ENCODE measurements at regions not wholly inside any gene's neighbourhood (a gene's known extent, or its start where the extent isn't known, plus 50 kb on each side); places are given as distances from the start of the nearest gene placed in this dataset.

DNA sequence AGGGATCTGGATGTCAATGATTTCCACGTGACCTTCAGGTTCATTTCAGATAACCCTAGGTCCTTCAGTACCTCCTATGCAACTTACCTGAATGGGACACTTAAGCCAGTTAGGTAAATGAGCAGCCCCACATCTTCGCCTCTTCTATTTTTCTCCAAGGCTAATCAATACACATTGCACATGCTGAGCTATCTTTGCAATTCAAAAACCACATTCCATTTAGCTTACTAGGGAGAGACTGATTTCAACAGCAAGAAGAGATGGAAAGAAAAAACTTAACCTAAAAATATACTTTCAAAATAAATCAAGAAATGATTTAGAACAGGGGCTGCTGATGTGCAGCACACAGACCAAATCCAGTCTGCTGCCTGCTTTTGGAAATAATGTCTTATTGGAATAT lies 81.8 kb upstream of the CDCA7L start:
- no peak overlapping the region for H3K4me3 Mint-ChIP-seq
- H3K27me3 Mint-ChIP-seq = peaks cover 8% of the 10 kb centered on the region
- peaks cover 1% of the 10 kb centered on the region for H3K9me3 Mint-ChIP-seq
- H3K36me3 Mint-ChIP-seq = no peaks in the 10 kb centered on the region
- H3K4me1 Mint-ChIP-seq = no peaks in the 10 kb centered on the region
- H3K27ac Mint-ChIP-seq = no peak overlapping the region
- DNase-seq (ENCODE audit: low spot score in 2 of 2) = no peak
- ATAC-seq (ENCODE audit: low read depth) = no peak

DNA sequence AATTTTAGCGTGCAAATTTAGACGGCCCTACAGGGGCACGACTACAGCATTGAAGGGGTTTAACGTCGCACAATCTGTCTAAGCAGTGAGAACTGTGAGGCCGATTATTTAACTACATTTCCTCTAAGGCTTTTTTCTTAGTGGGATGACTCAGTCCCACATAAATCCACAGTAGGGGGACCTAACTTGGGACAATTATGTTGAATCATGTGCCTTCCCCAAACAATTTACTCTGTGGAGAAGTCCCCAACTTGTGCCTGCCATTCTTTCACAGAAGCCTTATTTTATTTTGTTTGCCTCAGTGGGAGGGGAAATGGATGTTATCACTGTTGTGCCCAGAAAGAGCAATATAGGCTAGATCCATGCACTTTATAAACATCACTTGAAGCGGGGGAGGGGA lies 80.3 kb upstream of the CDCA7L start:
- Mint-ChIP-seq H3K4me1 (no peaks in the 10 kb centered on the region), H3K4me3 (no peak overlapping the region), H3K36me3 (no peaks in the 10 kb centered on the region), H3K27ac (no peak overlapping the region), H3K9me3 (peaks cover 1% of the 10 kb centered on the region), H3K27me3 (peaks cover 8% of the 10 kb centered on the region)
- DNase-seq (ENCODE audit: low spot score in 2 of 2) (no peak), ATAC-seq (ENCODE audit: low read depth) (no peak)

DNA sequence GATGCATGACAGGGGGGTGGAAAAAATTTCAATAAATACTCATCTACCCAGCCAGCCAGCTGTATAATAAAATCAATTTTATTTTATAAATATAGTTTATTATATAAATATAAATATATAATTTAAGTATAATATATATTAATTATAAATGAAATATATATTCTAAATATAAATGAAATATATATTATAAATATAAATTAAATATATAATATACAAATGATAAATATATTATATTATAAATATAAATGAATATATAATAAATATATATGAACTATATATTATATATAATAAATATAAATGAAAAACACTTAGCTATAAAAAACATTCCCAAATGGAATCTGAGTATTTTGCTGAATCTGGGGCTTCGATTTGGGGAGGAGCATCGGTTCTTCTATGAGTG lies 79.4 kb upstream of the CDCA7L start:
- Mint-ChIP-seq H3K27me3 (peaks cover 8% of the 10 kb centered on the region), H3K4me3 (no peak overlapping the region), H3K9me3 (peaks cover 1% of the 10 kb centered on the region), H3K4me1 (no peaks in the 10 kb centered on the region), H3K27ac (no peak overlapping the region), H3K36me3 (no peaks in the 10 kb centered on the region)
- ATAC-seq (ENCODE audit: low read depth) = no peak
- no peak for DNase-seq (ENCODE audit: low spot score in 2 of 2)

DNA sequence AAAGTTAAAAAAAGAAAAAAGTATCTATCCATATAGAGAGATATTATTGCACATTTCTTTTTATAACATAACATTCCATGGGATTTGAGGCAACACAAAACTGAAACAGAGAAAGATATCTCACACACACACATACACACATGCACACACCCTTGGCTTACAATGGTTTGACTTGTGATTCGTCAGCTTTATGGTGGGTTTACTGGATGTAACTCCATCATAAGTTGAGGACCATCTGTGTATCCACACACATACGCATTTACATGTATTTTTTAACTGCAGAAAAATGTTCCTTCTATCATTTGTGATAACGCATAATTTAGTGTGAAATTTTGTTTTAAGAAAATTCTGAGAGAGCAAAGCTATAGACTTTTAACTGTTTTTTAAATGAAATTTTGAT lies 74.2 kb upstream of the CDCA7L start:
- Mint-ChIP-seq H3K4me3 (no peak overlapping the region), H3K4me1 (no peaks in the 10 kb centered on the region), H3K36me3 (no peaks in the 10 kb centered on the region), H3K27ac (no peak overlapping the region), H3K27me3 (peaks cover 19% of the 10 kb centered on the region), H3K9me3 (peaks cover 1% of the 10 kb centered on the region)
- DNase-seq (ENCODE audit: low spot score in 2 of 2) = no peak
- no peak for ATAC-seq (ENCODE audit: low read depth)

DNA sequence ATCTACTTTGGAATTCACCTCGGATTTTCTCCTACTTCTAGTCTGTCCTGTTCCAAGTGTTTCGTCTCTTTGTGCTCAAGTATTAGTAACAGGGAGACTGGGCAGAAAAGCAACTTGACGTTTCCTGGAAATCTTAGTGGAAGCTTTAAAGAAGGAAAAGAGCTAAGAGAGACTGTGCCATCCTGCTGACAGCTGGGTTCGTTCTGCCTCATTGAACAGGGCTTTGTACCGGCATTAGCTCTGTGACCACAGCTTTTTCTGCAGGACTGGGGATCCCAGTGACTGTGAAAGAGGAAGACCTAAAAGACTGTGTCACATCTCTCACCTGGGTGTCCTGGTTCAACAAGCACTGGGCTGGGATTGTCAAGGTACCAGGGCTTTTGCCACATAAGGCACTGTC lies 70.8 kb upstream of the CDCA7L start:
- no peaks in the 10 kb centered on the region for H3K9me3 Mint-ChIP-seq
- no peak overlapping the region for H3K4me3 Mint-ChIP-seq
- ATAC-seq (ENCODE audit: low read depth) (peak; percentile 63), DNase-seq (ENCODE audit: low spot score in 2 of 2) (no peak)
- H3K27me3 Mint-ChIP-seq = peaks cover 13% of the 10 kb centered on the region
- no peaks in the 10 kb centered on the region for H3K36me3 Mint-ChIP-seq
- no peaks in the 10 kb centered on the region for H3K4me1 Mint-ChIP-seq
- H3K27ac Mint-ChIP-seq = no peak overlapping the region

DNA sequence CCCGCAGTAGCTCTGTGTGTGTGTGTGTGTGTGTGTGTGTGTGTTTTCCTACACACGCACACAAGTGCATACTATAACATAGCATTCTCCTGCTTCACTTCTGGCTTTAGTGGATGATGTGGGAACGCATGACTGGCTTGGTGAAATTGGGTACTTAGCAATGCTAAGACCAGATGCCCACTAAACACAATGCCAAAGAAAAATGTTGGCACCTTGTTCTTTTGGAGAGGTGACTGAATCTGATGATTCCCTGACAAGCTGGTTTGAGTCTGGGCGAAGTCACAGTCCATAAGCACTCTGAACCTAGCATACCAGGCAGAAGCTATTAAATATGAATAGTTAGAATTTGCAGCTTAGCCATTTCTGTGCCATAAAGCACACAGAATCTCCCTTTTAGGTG lies 68.0 kb upstream of the CDCA7L start:
- no peaks in the 10 kb centered on the region for H3K36me3 Mint-ChIP-seq
- ATAC-seq (ENCODE audit: low read depth) = no peak
- no peak for DNase-seq (ENCODE audit: low spot score in 2 of 2)
- no peaks in the 10 kb centered on the region for H3K4me1 Mint-ChIP-seq
- no peak overlapping the region for H3K4me3 Mint-ChIP-seq
- no peak overlapping the region for H3K27ac Mint-ChIP-seq
- peaks cover 14% of the 10 kb centered on the region for H3K27me3 Mint-ChIP-seq
- no peaks in the 10 kb centered on the region for H3K9me3 Mint-ChIP-seq

DNA sequence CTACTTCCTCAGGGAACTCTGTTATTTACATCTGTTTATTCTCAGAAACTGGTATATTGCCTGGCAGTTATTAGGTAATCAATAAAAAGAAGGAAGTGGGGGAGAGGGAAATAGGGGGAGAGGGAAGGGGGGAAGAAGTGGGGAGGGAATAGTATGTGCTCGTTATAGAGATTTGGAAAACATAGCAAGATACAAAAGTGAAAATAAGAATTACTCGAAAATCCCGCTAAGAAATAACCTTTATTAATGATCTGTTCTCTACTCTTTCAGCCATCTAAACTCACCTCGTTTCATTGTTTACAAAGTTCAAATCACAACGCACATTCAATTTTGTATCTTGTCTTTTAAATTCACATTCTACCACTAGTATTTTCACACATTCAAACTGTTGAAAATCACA lies 63.0 kb upstream of the CDCA7L start:
- ATAC-seq (ENCODE audit: low read depth) (no peak), DNase-seq (ENCODE audit: low spot score in 2 of 2) (no peak)
- Mint-ChIP-seq H3K4me1 (no peaks in the 10 kb centered on the region), H3K27ac (no peak overlapping the region), H3K9me3 (no peaks in the 10 kb centered on the region), H3K4me3 (no peak overlapping the region), H3K36me3 (no peaks in the 10 kb centered on the region), H3K27me3 (peaks cover 6% of the 10 kb centered on the region)

DNA sequence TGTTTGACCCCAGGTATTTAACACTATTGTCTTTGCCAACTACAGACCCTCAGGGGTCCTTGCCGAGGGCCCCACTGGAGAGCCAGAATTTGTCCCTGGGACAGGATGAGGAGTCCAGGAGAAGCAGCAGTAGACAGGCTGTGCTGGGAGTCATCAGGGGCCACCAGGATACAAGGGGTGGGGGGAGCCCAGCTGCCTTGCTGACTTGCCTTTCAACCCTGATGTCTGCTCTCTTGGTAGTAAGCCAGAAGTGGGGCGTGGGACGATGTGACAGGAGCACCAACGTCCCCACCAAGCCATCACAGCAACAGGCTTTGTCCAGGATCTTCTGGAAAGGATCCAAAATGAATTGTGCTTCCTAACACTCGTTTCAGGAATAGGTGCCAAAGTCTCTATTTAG lies 62.4 kb upstream of the CDCA7L start:
- H3K36me3 Mint-ChIP-seq = no peaks in the 10 kb centered on the region
- DNase-seq (ENCODE audit: low spot score in 2 of 2) = no peak
- H3K4me3 Mint-ChIP-seq = no peak overlapping the region
- no peaks in the 10 kb centered on the region for H3K9me3 Mint-ChIP-seq
- H3K4me1 Mint-ChIP-seq = no peaks in the 10 kb centered on the region
- ATAC-seq (ENCODE audit: low read depth) = no peak
- peaks cover 6% of the 10 kb centered on the region for H3K27me3 Mint-ChIP-seq
- no peak overlapping the region for H3K27ac Mint-ChIP-seq

DNA sequence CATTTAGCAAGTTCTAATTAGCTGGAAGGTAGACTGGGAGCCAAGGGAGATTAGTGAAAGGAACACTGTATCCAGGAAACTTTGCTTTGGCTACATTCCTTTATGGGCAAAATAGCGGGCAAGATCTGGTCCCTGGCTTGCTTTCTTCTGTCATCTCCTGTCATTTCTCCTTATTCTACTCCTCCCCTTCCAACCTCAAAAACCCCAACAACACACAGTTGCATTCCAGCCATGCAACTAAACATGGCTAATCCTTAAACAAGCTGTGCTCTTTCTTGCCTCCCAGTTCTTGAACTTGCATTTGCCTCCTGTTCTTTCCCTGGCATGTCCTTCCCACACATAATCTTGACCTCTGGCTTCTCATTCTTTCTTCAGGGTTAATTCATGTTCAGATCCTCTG lies 59.5 kb upstream of the CDCA7L start:
- H3K4me3 Mint-ChIP-seq = no peak overlapping the region
- H3K27ac Mint-ChIP-seq = no peak overlapping the region
- peaks cover 6% of the 10 kb centered on the region for H3K27me3 Mint-ChIP-seq
- no peak for DNase-seq (ENCODE audit: low spot score in 2 of 2)
- no peaks in the 10 kb centered on the region for H3K9me3 Mint-ChIP-seq
- H3K36me3 Mint-ChIP-seq = no peaks in the 10 kb centered on the region
- H3K4me1 Mint-ChIP-seq = no peaks in the 10 kb centered on the region
- ATAC-seq (ENCODE audit: low read depth) = no peak

DNA sequence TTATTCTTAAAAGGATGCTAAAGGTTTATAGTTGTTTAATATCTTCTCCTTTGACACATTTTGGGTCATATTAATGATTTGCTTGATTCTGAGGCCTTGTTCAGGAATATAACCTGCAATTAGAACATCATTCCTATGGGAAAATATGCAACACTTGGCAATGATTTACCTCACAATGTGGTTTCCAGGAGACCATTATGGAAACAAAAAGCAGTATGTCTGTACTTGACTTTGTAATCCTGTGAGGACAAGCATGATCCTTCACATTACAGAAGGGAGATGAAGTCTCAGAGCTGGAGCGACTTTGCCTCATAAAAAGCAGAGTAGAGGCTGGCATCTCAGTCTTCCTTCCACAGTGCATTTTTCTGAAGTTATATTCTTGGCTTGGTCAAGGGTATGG lies 57.0 kb upstream of the CDCA7L start:
- Mint-ChIP-seq H3K4me1 (no peaks in the 10 kb centered on the region), H3K27me3 (peaks cover 3% of the 10 kb centered on the region), H3K9me3 (no peaks in the 10 kb centered on the region), H3K36me3 (no peaks in the 10 kb centered on the region), H3K4me3 (no peak overlapping the region), H3K27ac (no peak overlapping the region)
- no peak for DNase-seq (ENCODE audit: low spot score in 2 of 2)
- ATAC-seq (ENCODE audit: low read depth) = no peak

DNA sequence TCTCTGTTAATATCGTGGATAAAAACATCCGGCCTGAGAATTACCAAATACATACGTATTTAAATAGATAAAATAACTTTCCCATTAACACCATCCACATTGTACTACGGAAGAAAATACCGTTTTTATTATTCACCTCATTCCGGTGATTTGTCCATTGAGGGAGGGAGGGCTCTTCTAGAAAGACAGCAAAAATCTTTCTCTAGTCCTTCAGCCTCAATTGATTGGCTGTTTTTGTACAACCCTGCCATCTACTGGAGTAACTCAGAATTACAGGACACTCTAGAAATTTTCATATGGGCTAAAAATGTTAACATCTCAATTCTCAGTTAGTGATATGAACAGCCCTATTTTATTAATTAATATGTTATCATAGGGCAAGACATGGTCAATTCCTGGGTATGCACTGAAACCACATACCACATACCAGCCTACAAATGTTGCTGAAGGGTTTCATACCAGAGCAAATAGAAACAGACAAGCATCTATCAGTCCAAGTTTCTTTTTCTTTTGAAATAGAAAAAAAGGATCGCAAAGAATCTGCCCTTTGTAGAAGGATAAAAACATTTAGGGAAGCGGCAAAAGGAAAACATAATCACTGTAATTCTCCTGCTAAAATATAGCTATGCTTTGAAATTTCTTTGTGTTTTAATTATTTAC lies 55.8 kb upstream of the CDCA7L start:
- Mint-ChIP-seq H3K27me3 (peaks cover 3% of the 10 kb centered on the region), H3K9me3 (no peaks in the 10 kb centered on the region), H3K4me1 (no peaks in the 10 kb centered on the region), H3K27ac (no peak overlapping the region), H3K36me3 (no peaks in the 10 kb centered on the region), H3K4me3 (no peak overlapping the region)
- DNase-seq (ENCODE audit: low spot score in 2 of 2) (peak; percentile 48 to 72), ATAC-seq (ENCODE audit: low read depth) (peak; percentile 74)

DNA sequence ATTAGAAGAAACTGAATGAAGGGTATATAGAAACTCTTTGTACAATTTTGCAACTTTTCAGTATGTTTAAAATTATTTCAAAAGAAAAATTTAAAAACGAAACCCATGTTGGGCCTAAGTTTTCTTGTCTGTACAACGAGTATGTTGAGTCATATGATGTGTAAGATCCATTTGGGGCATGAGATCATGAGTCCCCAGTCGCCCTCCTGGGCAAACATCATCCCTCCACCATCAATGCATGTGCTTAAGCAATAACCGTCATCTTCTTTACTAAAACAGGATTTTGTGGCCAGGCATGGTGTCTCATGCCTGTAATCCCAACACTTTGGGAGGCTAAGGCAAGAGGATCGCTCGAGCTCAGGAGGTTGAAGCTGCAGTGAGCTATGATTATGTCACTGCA lies 54.2 kb upstream of the CDCA7L start:
- ATAC-seq (ENCODE audit: low read depth) = no peak
- Mint-ChIP-seq H3K27ac (no peak overlapping the region), H3K4me1 (no peaks in the 10 kb centered on the region), H3K9me3 (no peaks in the 10 kb centered on the region), H3K27me3 (peaks cover under 1% of the 10 kb centered on the region), H3K4me3 (no peak overlapping the region), H3K36me3 (no peaks in the 10 kb centered on the region)
- no peak for DNase-seq (ENCODE audit: low spot score in 2 of 2)

DNA sequence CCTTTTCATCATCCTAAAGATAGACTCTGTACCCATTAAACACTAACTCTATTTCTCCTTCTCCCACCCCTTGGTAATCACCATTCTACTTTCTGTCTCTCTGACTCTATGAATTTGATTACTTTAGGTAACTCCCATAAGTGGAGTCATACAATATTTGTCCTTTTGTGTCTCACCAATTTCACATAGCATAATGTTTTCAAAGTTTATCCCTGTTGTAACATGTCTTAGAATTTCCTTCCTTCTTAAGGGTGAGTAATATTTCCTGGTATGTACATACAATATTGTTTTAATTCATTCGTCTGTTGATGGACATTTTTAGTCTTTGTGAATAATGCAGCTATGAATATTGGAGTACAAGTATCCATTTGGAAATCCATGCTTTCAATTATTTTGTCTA lies 50.9 kb upstream of the CDCA7L start:
- peaks cover 2% of the 10 kb centered on the region for H3K27me3 Mint-ChIP-seq
- H3K36me3 Mint-ChIP-seq = no peaks in the 10 kb centered on the region
- H3K9me3 Mint-ChIP-seq = no peaks in the 10 kb centered on the region
- H3K4me3 Mint-ChIP-seq = no peak overlapping the region
- no peaks in the 10 kb centered on the region for H3K4me1 Mint-ChIP-seq
- H3K27ac Mint-ChIP-seq = no peak overlapping the region
- ATAC-seq (ENCODE audit: low read depth) (no peak), DNase-seq (ENCODE audit: low spot score in 2 of 2) (no peak)

Measured in memory B cell (primary cell).